Muscle layer of duodenum (tissue), 2 donors: ENCODE measurements at regions not wholly inside any gene's neighbourhood (a gene's known extent, or its start where the extent isn't known, plus 50 kb on each side); places are given as distances from the start of the nearest gene placed in this dataset.
"Not testable (repeated sequence)": the region's sequence is repeated elsewhere in the genome, so short reads cannot be mapped to it uniquely, and the experiment has no call there.

ENCODE experiments used
- H3K27ac ChIP-seq: one replicate; pipeline ENCODE4 v1.7.0; 2013; ENCODE audit warnings: mild to moderate bottlenecking, low read length
- H3K27me3 ChIP-seq: one replicate; pipeline ENCODE4 v1.7.0; 2013; ENCODE audit warnings: low read depth, mild to moderate bottlenecking, control low read depth, low read length
- H3K36me3 ChIP-seq, 2 donors: one replicate each; pipeline ENCODE4 v1.7.0; 2013; ENCODE audit warnings: low read length in 2 of 2, control low read depth in 1 of 2, mild to moderate bottlenecking in 1 of 2; ENCODE audit not compliant: insufficient read depth in 2 of 2, control insufficient read depth in 1 of 2
- H3K4me1 ChIP-seq, 2 donors: one replicate each; pipeline ENCODE4 v1.7.0; 2013; ENCODE audit warnings: low read length in 2 of 2, mild to moderate bottlenecking in 2 of 2, control low read depth in 1 of 2, moderate library complexity in 1 of 2; ENCODE audit not compliant: insufficient read depth in 2 of 2, control insufficient read depth in 1 of 2
- H3K4me3 ChIP-seq, 2 donors: one replicate each; pipeline ENCODE4 v1.7.0; 2013; ENCODE audit warnings: low read length in 2 of 2, low read depth in 1 of 2, mild to moderate bottlenecking in 1 of 2
- H3K9me3 ChIP-seq, 2 donors: one replicate each; pipeline ENCODE4 v1.7.0; 2013; ENCODE audit warnings: low read length in 2 of 2, control low read depth in 1 of 2, mild to moderate bottlenecking in 1 of 2; ENCODE audit not compliant: control insufficient read depth in 1 of 2
- donor health status: healthy.

DNA sequence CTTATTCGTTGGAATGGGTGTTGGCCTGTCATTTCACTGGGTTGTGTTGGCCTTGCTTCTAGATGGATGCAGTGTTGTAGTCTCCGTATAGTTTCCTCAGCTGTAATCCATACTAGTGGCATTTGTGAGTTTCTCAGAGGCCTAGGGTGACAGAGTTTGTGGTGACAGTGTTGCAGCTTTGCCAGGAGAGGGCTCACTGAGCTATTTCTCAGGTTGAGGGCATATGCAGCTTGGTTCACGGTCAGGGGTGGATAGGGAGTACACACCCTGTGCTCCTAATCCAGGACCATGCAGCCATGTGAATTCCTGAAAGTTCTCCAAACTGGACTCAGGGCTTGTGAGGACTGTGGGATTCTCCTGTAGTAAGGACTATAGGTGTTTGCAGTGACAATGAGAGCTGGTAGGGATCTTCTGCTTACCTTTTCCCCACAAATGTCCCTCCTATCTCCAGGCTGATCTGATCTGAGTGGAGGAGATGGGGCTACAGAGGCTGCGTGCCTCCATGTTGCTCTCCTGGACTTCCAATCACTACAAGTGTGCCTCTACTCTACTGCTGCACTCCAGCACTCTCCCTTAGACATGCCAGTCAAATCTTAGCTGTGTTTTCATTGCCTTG lies 229.0 kb downstream of the STK31 start:
- no peaks in the 10 kb centered on the region for H3K4me1 ChIP-seq
- no peak overlapping the region for H3K27ac ChIP-seq
- H3K4me3 ChIP-seq: no peak overlapping the region
- peaks cover 0 to under 1% of the 10 kb centered on the region in 2 donors for H3K9me3 ChIP-seq
- H3K27me3 ChIP-seq: no peaks in the 10 kb centered on the region
- H3K36me3 ChIP-seq: no peaks in the 10 kb centered on the region

GRCh38 chr7:23939747-23940146 lies 229.7 kb downstream of the STK31 start:
- not testable (repeated sequence) for H3K9me3 ChIP-seq, H3K4me3 ChIP-seq, H3K27me3 ChIP-seq, H3K27ac ChIP-seq, H3K4me1 ChIP-seq, H3K36me3 ChIP-seq

GRCh38 chr7:23941551-23941950 lies 231.5 kb downstream of the STK31 start:
- Histone ChIP-seq H3K4me3 (no peak overlapping the region), H3K9me3 (peaks cover 0 to 3% of the 10 kb centered on the region in 2 donors), H3K27me3 (no peaks in the 10 kb centered on the region), H3K4me1 (no peaks in the 10 kb centered on the region), H3K27ac (no peak overlapping the region), H3K36me3 (no peaks in the 10 kb centered on the region)

- Histone ChIP-seq H3K27me3 (no peaks in the 10 kb centered on the region), H3K4me1 (no peaks in the 10 kb centered on the region), H3K4me3 (no peak overlapping the region), H3K36me3 (no peaks in the 10 kb centered on the region), H3K9me3 (peaks cover 0 to 7% of the 10 kb centered on the region in 2 donors), H3K27ac (no peak overlapping the region)
Measured at GRCh38 chr7:23942032-23942431, 232.0 kb downstream of the STK31 start.

DNA sequence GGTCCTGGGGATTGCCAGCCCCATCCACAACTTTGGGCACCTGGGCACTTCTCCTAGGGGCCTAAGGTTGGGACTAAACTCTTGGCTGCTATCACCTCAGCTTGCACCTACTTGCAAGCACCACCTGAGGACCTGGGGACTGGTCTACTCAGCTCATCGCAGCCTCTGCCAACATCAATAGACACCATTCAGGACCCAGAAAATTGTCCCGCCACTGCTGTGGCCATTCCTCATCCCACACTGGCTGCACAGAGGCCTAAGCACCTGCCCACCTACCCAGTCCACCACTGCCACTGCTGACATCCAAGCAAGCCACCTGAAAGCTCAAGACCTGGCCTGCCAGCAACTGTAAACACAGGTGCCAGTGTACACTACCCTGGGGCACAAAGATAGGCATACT lies 234.1 kb downstream of the STK31 start:
- no peaks in the 10 kb centered on the region for H3K36me3 ChIP-seq
- H3K4me3 ChIP-seq: no peak overlapping the region
- peaks cover 0 to 9% of the 10 kb centered on the region in 2 donors for H3K9me3 ChIP-seq
- H3K27me3 ChIP-seq: no peaks in the 10 kb centered on the region
- no peaks in the 10 kb centered on the region for H3K4me1 ChIP-seq
- no peak overlapping the region for H3K27ac ChIP-seq

- no peaks in the 10 kb centered on the region for H3K27me3 ChIP-seq
- H3K4me1 ChIP-seq: no peaks in the 10 kb centered on the region
- H3K27ac ChIP-seq: no peak overlapping the region
- H3K36me3 ChIP-seq: no peaks in the 10 kb centered on the region
- no peak overlapping the region for H3K4me3 ChIP-seq
- H3K9me3 ChIP-seq: peaks cover 0 to 9% of the 10 kb centered on the region in 2 donors
Measured at GRCh38 chr7:23945472-23945871, 235.5 kb downstream of the STK31 start.

GRCh38 chr7:23955145-23955544 lies 245.1 kb downstream of the STK31 start:
- H3K4me1 ChIP-seq: no peaks in the 10 kb centered on the region
- H3K27me3 ChIP-seq: no peaks in the 10 kb centered on the region
- no peak overlapping the region for H3K4me3 ChIP-seq
- no peak overlapping the region for H3K27ac ChIP-seq
- H3K9me3 ChIP-seq: no peaks in the 10 kb centered on the region
- no peaks in the 10 kb centered on the region for H3K36me3 ChIP-seq

GRCh38 chr7:23955600-23956149 lies 245.7 kb downstream of the STK31 start:
- H3K9me3 ChIP-seq: no peaks in the 10 kb centered on the region
- H3K27ac ChIP-seq: no peak overlapping the region
- H3K4me1 ChIP-seq: no peaks in the 10 kb centered on the region
- no peaks in the 10 kb centered on the region for H3K36me3 ChIP-seq
- H3K4me3 ChIP-seq: no peak overlapping the region
- no peaks in the 10 kb centered on the region for H3K27me3 ChIP-seq

DNA sequence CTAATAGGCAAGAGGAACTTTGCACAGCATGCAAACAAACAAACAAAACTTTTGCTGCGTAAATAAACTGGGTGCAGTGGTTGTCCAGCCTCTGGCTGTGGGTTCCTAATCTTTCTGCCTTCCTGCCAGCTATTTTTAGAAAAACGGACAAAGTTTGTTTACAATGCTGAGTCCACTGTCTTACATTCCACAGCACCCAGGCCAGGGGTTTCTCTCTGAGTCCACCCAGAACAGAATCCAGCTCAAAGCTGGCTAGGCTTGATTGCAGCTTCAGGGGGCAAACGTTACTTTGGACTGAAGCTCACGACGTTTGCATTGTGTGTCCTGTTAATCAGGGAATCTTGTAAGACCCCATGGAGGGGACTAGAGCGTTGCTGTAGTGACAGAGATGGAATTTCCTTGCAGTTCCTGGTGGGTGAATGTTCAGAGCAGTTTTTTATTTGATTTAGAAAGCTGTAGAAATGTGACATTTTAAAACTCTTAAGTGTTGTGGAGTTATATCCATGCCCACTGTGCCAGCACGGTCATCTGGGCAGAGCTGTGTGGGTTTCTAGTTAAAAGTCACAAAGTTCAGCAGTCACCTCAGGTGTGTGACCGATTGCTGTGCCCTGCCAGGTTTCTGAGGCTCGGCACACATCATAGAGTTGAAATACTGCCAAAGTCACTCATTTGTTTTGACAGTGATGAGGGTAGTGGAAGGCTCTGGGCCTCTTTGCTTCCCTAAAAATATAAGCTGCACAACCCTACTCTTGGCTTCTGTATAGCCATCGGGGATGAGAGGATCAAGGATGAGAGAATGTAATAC lies 247.0 kb downstream of the STK31 start:
- H3K27me3 ChIP-seq: no peaks in the 10 kb centered on the region
- no peaks in the 10 kb centered on the region for H3K36me3 ChIP-seq
- no peaks in the 10 kb centered on the region for H3K9me3 ChIP-seq
- H3K27ac ChIP-seq: no peak overlapping the region
- H3K4me3 ChIP-seq: no peak overlapping the region
- no peaks in the 10 kb centered on the region for H3K4me1 ChIP-seq

- no peaks in the 10 kb centered on the region for H3K9me3 ChIP-seq
- H3K4me3 ChIP-seq: no peak overlapping the region
- H3K4me1 ChIP-seq: no peaks in the 10 kb centered on the region
- no peaks in the 10 kb centered on the region for H3K36me3 ChIP-seq
- H3K27me3 ChIP-seq: no peaks in the 10 kb centered on the region
- H3K27ac ChIP-seq: no peak overlapping the region
Measured at GRCh38 chr7:23959821-23960220, 249.8 kb downstream of the STK31 start.

GRCh38 chr7:23960361-23960760 lies 250.3 kb downstream of the STK31 start:
- no peaks in the 10 kb centered on the region for H3K9me3 ChIP-seq
- no peaks in the 10 kb centered on the region for H3K4me1 ChIP-seq
- no peaks in the 10 kb centered on the region for H3K36me3 ChIP-seq
- H3K27ac ChIP-seq: no peak overlapping the region
- H3K27me3 ChIP-seq: no peaks in the 10 kb centered on the region
- H3K4me3 ChIP-seq: no peak overlapping the region
